ENCODE measurements at regions not wholly inside any gene's neighbourhood (a gene's known extent, or its start where the extent isn't known, plus 50 kb on each side); places are given as distances from the start of the nearest gene placed in this dataset.

GRCh38 chr7:30212701-30213111 lies 71.7 kb upstream of the ZNRF2 start:
- ATAC-seq (ENCODE audit: poor library complexity) (no peak), DNase-seq (no peak)
- POLR2A ChIA-PET = no interaction called here
- H3K4me3 Mint-ChIP-seq = no peak overlapping the region
- H3K9me3 Mint-ChIP-seq = peaks cover 3% of the 10 kb centered on the region
- H3K4me1 ChIP-seq (ENCODE audit: insufficient read depth, low read length) = no peaks in the 10 kb centered on the region
- no peaks in the 10 kb centered on the region for H3K36me3 Mint-ChIP-seq (ENCODE audit: low read depth)
- CTCF ChIA-PET = no interaction called here
- H3K27ac ChIP-seq (ENCODE audit: low read depth in 1 of 2, low read length in 2 of 2) = no peak overlapping the region
- H3K27me3 ChIP-seq (ENCODE audit: control insufficient read depth in 1 of 2, insufficient read depth in 2 of 2, low read length in 2 of 2) = no peaks in the 10 kb centered on the region
- intact Hi-C loops (cut with DNase I, micrococcal nuclease) = no loop called here
- TF ChIP-seq CTCF (IDR thresholded peaks at IDR 0.05) = no peak
- no peaks in the 10 kb centered on the region for H3K36me3 ChIP-seq (ENCODE audit: insufficient read depth, low read length)
- H3K27ac Mint-ChIP-seq = no peak overlapping the region
- no peaks in the 10 kb centered on the region for H3K4me1 Mint-ChIP-seq (ENCODE audit: low read depth)
- peaks cover 0 to 4% of the 10 kb centered on the region in 2 experiments for H3K9me3 ChIP-seq (ENCODE audit: control insufficient read depth in 1 of 2, insufficient read depth in 1 of 2, low read length in 2 of 2)
- no peak overlapping the region for H3K4me3 ChIP-seq (ENCODE audit: low read length)
- peaks cover 9% of the 10 kb centered on the region for H3K27me3 Mint-ChIP-seq

GRCh38 chr7:30213637-30214036 lies 70.8 kb upstream of the ZNRF2 start:
- intact Hi-C loops (cut with DNase I, micrococcal nuclease) = no loop called here
- no peaks in the 10 kb centered on the region for H3K36me3 Mint-ChIP-seq (ENCODE audit: low read depth)
- DNase-seq (no peak), ATAC-seq (ENCODE audit: poor library complexity) (no peak)
- no peaks in the 10 kb centered on the region for H3K36me3 ChIP-seq (ENCODE audit: insufficient read depth, low read length)
- ChIA-PET POLR2A (no interaction called here), CTCF (no interaction called here)
- no peak overlapping the region for H3K4me3 Mint-ChIP-seq
- H3K27me3 ChIP-seq (ENCODE audit: control insufficient read depth in 1 of 2, insufficient read depth in 2 of 2, low read length in 2 of 2) = no peaks in the 10 kb centered on the region
- TF ChIP-seq CTCF (IDR thresholded peaks at IDR 0.05) = no peak
- H3K9me3 ChIP-seq (ENCODE audit: control insufficient read depth in 1 of 2, insufficient read depth in 1 of 2, low read length in 2 of 2) = peaks cover 0 to 4% of the 10 kb centered on the region in 2 experiments
- H3K27ac Mint-ChIP-seq = no peak overlapping the region
- no peaks in the 10 kb centered on the region for H3K4me1 ChIP-seq (ENCODE audit: insufficient read depth, low read length)
- no peaks in the 10 kb centered on the region for H3K4me1 Mint-ChIP-seq (ENCODE audit: low read depth)
- H3K4me3 ChIP-seq (ENCODE audit: low read length) = no peak overlapping the region
- H3K9me3 Mint-ChIP-seq = peaks cover 3% of the 10 kb centered on the region
- no peak overlapping the region for H3K27ac ChIP-seq (ENCODE audit: low read depth in 1 of 2, low read length in 2 of 2)
- H3K27me3 Mint-ChIP-seq = peaks cover 9% of the 10 kb centered on the region

- ChIA-PET CTCF (no interaction called here), POLR2A (no interaction called here)
- no peaks in the 10 kb centered on the region for H3K4me1 ChIP-seq (ENCODE audit: insufficient read depth, low read length)
- Mint-ChIP-seq H3K36me3 (ENCODE audit: low read depth) (no peaks in the 10 kb centered on the region), H3K27me3 (peaks cover 9% of the 10 kb centered on the region), H3K4me1 (ENCODE audit: low read depth) (no peaks in the 10 kb centered on the region), H3K9me3 (peaks cover 5% of the 10 kb centered on the region), H3K27ac (no peak overlapping the region), H3K4me3 (no peak overlapping the region)
- no peaks in the 10 kb centered on the region for H3K36me3 ChIP-seq (ENCODE audit: insufficient read depth, low read length)
- H3K9me3 ChIP-seq (ENCODE audit: control insufficient read depth in 1 of 2, insufficient read depth in 1 of 2, low read length in 2 of 2) = peaks cover 4% of the 10 kb centered on the region in 2 experiments
- H3K27me3 ChIP-seq (ENCODE audit: control insufficient read depth in 1 of 2, insufficient read depth in 2 of 2, low read length in 2 of 2) = no peaks in the 10 kb centered on the region
- no peak overlapping the region for H3K27ac ChIP-seq (ENCODE audit: low read depth in 1 of 2, low read length in 2 of 2)
- ATAC-seq (ENCODE audit: poor library complexity) = no peak
- no peak for TF ChIP-seq CTCF (IDR thresholded peaks at IDR 0.05)
- DNase-seq = no peak
- H3K4me3 ChIP-seq (ENCODE audit: low read length) = no peak overlapping the region
- intact Hi-C loops (cut with DNase I, micrococcal nuclease) = no loop called here
These were observed 69.7 kb upstream of the ZNRF2 start for GRCh38 chr7:30214651-30215137.
